Thoracic aorta (tissue), 2 donors: ENCODE measurements at regions not wholly inside any gene's neighbourhood (a gene's known extent, or its start where the extent isn't known, plus 50 kb on each side); places are given as distances from the start of the nearest gene placed in this dataset.
A peak's percentile ranks its signal among the peaks of the same experiment; 100 is the strongest.

ENCODE experiments used
- ATAC-seq: fragments of 150-250 bp; one replicate; pipeline ENCODE4 v1.8.0; 2017; ENCODE audit warnings: low read depth; ENCODE audit not compliant: insufficient number of reproducible peaks, low FRiP score
- DNase-seq: peaks from one replicate; pipeline ENCODE4 v3.0.0-alpha.2; 2020; ENCODE audit warnings: low spot score
- H3K27ac ChIP-seq, 2 donors: fragments of 200-600 bp; sonication (generic); 1 replicate in 1 of 2; 2 replicates in 1 of 2; pipeline ENCODE4 v1.5.1; 2016; ENCODE audit warnings: mild to moderate bottlenecking in 2 of 2, moderate library complexity in 2 of 2
- H3K27me3 ChIP-seq: fragments of 200-600 bp; sonication (generic); replicated peaks from 2 replicates; pipeline ENCODE4 v1.6.0; 2016; ENCODE audit warnings: mild to moderate bottlenecking; ENCODE audit not compliant: insufficient read depth
- H3K36me3 ChIP-seq: fragments of 200-600 bp; sonication (generic); one replicate; pipeline ENCODE4 v1.5.1; 2016
- H3K4me1 ChIP-seq, 2 donors: fragments of 200-600 bp; sonication (generic); 1 replicate in 1 of 2; 2 replicates in 1 of 2; pipeline versions ENCODE4 v1.5.1 to v1.6.0; 2016; ENCODE audit warnings: low read depth in 2 of 2, mild to moderate bottlenecking in 1 of 2; ENCODE audit not compliant: control insufficient read depth in 1 of 2
- H3K4me3 ChIP-seq: fragments of 200-600 bp; sonication (generic); 2 replicates; pipeline ENCODE4 v1.5.1; 2016; ENCODE audit warnings: mild to moderate bottlenecking
- H3K9me3 ChIP-seq: fragments of 200-600 bp; sonication (generic); 2 replicates; pipeline ENCODE4 v1.5.1; 2016
- TF ChIP-seq, protein P1 (sequence below): fragments of 200-600 bp; sonication (generic); IDR thresholded peaks from one replicate; pipeline ENCODE4 v1.5.1; 2019; ENCODE audit warnings: antibody characterized with exemption

GRCh38 chr11:29310725-29311342, 706.0 kb downstream of the KCNA4 start:
- ATAC-seq = no peak
- DNase-seq = no peak
- H3K36me3 ChIP-seq = no peaks in the 10 kb centered on the region
- TF ChIP-seq, protein P1, sequence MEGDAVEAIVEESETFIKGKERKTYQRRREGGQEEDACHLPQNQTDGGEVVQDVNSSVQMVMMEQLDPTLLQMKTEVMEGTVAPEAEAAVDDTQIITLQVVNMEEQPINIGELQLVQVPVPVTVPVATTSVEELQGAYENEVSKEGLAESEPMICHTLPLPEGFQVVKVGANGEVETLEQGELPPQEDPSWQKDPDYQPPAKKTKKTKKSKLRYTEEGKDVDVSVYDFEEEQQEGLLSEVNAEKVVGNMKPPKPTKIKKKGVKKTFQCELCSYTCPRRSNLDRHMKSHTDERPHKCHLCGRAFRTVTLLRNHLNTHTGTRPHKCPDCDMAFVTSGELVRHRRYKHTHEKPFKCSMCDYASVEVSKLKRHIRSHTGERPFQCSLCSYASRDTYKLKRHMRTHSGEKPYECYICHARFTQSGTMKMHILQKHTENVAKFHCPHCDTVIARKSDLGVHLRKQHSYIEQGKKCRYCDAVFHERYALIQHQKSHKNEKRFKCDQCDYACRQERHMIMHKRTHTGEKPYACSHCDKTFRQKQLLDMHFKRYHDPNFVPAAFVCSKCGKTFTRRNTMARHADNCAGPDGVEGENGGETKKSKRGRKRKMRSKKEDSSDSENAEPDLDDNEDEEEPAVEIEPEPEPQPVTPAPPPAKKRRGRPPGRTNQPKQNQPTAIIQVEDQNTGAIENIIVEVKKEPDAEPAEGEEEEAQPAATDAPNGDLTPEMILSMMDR = no peak
- H3K4me3 ChIP-seq = no peak overlapping the region
- H3K4me1 ChIP-seq = peaks cover 11 to 22% of the 10 kb centered on the region in 2 donors
- no peaks in the 10 kb centered on the region for H3K27me3 ChIP-seq
- no peaks in the 10 kb centered on the region for H3K9me3 ChIP-seq
- H3K27ac ChIP-seq = peak overlapping the region; percentile 55 to 56

DNA sequence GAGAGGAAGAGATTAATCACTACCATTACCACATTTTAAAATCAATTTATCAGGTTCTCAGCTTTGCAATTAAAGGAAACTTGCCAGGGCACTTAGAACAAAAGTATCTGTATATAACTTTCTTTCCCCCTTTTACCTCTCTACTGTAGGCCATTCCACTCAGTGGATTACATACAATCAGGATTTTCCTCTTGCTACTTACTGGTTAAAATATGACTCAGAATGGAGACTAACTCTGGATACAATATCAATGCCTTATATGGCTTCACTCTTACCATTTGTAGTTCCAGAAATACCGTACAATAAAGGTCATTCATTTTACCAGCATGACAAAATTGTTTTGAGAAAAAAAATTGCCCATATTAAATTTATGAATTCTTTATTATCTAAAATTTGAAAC, 706.8 kb downstream of the KCNA4 start:
- no peak overlapping the region for H3K4me3 ChIP-seq
- peak overlapping the region; percentile 31 to 49 for H3K27ac ChIP-seq
- no peak for DNase-seq
- H3K36me3 ChIP-seq = no peaks in the 10 kb centered on the region
- no peaks in the 10 kb centered on the region for H3K27me3 ChIP-seq
- no peaks in the 10 kb centered on the region for H3K9me3 ChIP-seq
- peaks cover 11 to 22% of the 10 kb centered on the region in 2 donors for H3K4me1 ChIP-seq
- TF ChIP-seq, protein P1 = no peak
- peak; percentile 54 for ATAC-seq

DNA sequence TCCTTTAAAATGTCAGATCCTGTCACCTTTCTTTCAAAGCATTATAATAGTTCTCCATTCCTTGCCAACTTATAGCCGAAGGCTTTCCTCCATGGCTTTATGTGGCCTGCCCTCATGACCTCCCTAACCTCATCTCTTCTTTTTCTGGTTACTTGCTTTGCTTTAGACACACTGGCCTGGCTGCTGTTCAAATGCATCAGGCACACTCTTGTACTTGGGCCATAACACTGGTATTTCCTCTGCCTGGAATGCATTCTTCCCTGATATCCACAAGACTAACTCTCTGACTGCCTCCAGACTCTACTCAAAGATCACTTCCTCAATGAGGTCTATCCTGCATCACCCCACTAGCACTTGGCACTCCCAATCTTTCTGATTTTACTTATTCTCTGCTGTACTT, 710.3 kb downstream of the KCNA4 start:
- H3K27ac ChIP-seq = peak overlapping the region in 1 of 2 donors; percentile 39
- H3K9me3 ChIP-seq = no peaks in the 10 kb centered on the region
- TF ChIP-seq, protein P1 = no peak
- peaks cover 11 to 22% of the 10 kb centered on the region in 2 donors for H3K4me1 ChIP-seq
- H3K27me3 ChIP-seq = no peaks in the 10 kb centered on the region
- no peak for ATAC-seq
- H3K4me3 ChIP-seq = no peak overlapping the region
- DNase-seq = no peak
- no peaks in the 10 kb centered on the region for H3K36me3 ChIP-seq

DNA sequence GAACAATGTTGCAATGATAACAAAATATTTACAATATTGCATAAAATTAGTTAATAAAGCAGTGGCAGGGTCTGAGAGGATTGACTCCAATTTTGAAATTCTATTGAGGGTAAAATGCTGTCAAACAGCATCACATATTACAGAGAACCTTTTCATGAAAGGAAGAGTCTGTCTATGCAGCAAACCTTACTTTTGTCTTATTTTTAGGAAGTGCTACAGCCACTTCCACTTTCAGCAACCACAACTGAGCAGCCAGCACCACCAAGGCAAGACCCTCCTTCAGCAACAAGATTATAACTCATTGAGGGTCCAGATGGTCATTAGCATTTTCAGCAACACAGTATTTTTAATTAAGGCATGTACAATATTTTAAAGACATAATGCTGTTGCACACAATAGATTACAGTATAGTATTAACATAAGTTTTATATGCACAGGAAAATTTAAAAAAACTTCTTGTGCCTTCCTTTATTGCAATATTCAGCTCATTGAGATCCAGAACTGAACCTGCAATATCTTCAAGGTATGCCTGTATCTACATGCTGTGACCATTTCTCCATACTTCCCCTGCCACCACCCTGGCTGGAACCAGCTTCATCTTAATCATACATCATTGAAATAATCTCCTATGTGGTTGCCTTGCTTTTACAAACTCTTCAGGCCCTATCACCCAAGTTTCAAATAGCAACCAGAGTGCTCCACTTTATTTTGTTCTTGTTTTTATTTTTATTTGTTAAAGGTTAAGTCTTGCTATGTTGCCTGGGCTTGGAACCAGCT, 711.2 kb downstream of the KCNA4 start:
- Histone ChIP-seq H3K27ac (peak overlapping the region in 1 of 2 donors; percentile 39), H3K27me3 (no peaks in the 10 kb centered on the region), H3K4me1 (peaks cover 8 to 22% of the 10 kb centered on the region in 2 donors), H3K36me3 (no peaks in the 10 kb centered on the region), H3K9me3 (no peaks in the 10 kb centered on the region), H3K4me3 (no peak overlapping the region)
- DNase-seq (no peak), ATAC-seq (no peak)
- TF ChIP-seq, protein P1 = no peak

DNA sequence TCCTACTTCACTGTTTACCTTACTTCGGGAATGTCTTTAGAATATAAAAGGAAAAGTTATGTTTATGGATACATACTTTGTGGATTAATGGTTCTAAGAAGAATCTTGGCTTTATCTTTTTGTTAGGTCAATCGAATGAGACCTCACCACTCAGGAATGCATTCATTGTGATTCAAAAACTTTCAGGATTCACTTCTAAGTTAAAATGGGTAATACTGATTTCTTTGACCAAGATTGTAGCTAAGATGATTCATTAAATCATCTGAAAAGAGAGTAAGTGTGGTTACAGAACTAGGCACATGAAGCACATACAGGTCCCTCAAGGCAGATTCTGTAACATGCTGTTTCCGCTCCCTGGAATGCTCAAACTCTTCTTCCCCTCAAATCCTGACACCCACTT, 716.4 kb downstream of the KCNA4 start:
- no peak overlapping the region for H3K4me3 ChIP-seq
- H3K27ac ChIP-seq = peak overlapping the region in 1 of 2 donors; percentile 24
- H3K4me1 ChIP-seq = peaks cover 0 to 9% of the 10 kb centered on the region in 2 donors
- no peak for DNase-seq
- no peaks in the 10 kb centered on the region for H3K9me3 ChIP-seq
- ATAC-seq = no peak
- no peaks in the 10 kb centered on the region for H3K36me3 ChIP-seq
- no peaks in the 10 kb centered on the region for H3K27me3 ChIP-seq
- TF ChIP-seq, protein P1 = no peak
